GM12891 (cell line): ENCODE measurements at regions not wholly inside any gene's neighbourhood (a gene's known extent, or its start where the extent isn't known, plus 50 kb on each side); places are given as distances from the start of the nearest gene placed in this dataset.

ENCODE experiments used
- PAX5 ChIP-seq: IDR thresholded peaks from 2 replicates; pipeline ENCODE4 v1.6.1; 2011; ENCODE audit warnings: low read length, moderate library complexity, mild to moderate bottlenecking; ENCODE audit not compliant: insufficient read depth, severe bottlenecking
- POLR2A ChIP-seq: IDR thresholded peaks from 2 replicates; pipeline ENCODE4 v1.6.1; 2011; ENCODE audit warnings: low read depth, low read length, control low read depth
- POLR2AphosphoS5 ChIP-seq: IDR thresholded peaks from 2 replicates; pipeline ENCODE4 v1.6.1; 2011; ENCODE audit warnings: low read depth, low read length, control low read depth
- TAF1 ChIP-seq: IDR thresholded peaks from 2 replicates; pipeline ENCODE4 v1.6.1; 2011; ENCODE audit warnings: low read depth, low read length, control low read depth

- no peak for TF ChIP-seq POLR2AphosphoS5
- TF ChIP-seq TAF1: no peak
- no peak for TF ChIP-seq PAX5
- no peak for TF ChIP-seq POLR2A
Observed at GRCh38 chr6:43922426-43923375, 152.7 kb downstream of the VEGFA start.
